H9 (cell line): ENCODE measurements at regions not wholly inside any gene's neighbourhood (a gene's known extent, or its start where the extent isn't known, plus 50 kb on each side); places are given as distances from the start of the nearest gene placed in this dataset.

Experiments
- DNase-seq: peaks from one replicate; pipeline ENCODE4 v3.0.0-alpha.2; 2017
- H2AFZ ChIP-seq: one replicate; pipeline ENCODE4 v1.6.1; 2013; ENCODE audit warnings: mild to moderate bottlenecking, low read length, control low read depth, moderate library complexity
- H2AK5ac ChIP-seq: 2 replicates; pipeline ENCODE4 v1.6.1; 2013; ENCODE audit warnings: low read length, control low read depth, mixed read lengths; ENCODE audit not compliant: insufficient read length
- H2BK120ac ChIP-seq: one replicate; pipeline ENCODE4 v1.6.1; 2013; ENCODE audit warnings: low read depth, mild to moderate bottlenecking, low read length, control low read depth, inconsistent platforms; ENCODE audit not compliant: poor library complexity, severe bottlenecking
- H2BK12ac ChIP-seq: 2 replicates; pipeline ENCODE4 v1.6.1; 2013; ENCODE audit warnings: low read length, control low read depth, mixed read lengths, low read depth; ENCODE audit not compliant: insufficient read length
- H2BK15ac ChIP-seq: 2 replicates; pipeline ENCODE4 v1.6.1; 2013; ENCODE audit warnings: low read depth, low read length, control low read depth
- H2BK20ac ChIP-seq: one replicate; pipeline ENCODE4 v1.6.1; 2013; ENCODE audit warnings: low read depth, mild to moderate bottlenecking, low read length, control low read depth, inconsistent platforms; ENCODE audit not compliant: poor library complexity, severe bottlenecking
- H2BK5ac ChIP-seq: 2 replicates; pipeline ENCODE4 v1.6.1; 2013; ENCODE audit warnings: low read length, control low read depth, mixed read lengths; ENCODE audit not compliant: insufficient read length
- H3K14ac ChIP-seq: 2 replicates; pipeline ENCODE4 v1.6.1; 2013; ENCODE audit warnings: low read length, control low read depth; ENCODE audit not compliant: insufficient read depth
- H3K18ac ChIP-seq: 2 replicates; pipeline ENCODE4 v1.6.1; 2013; ENCODE audit warnings: low read depth, mild to moderate bottlenecking, mixed read lengths, low read length, control low read depth; ENCODE audit not compliant: insufficient read length
- H3K23ac ChIP-seq: 2 replicates; pipeline ENCODE4 v1.6.1; 2013; ENCODE audit warnings: low read length, control low read depth, mixed read lengths, low read depth; ENCODE audit not compliant: insufficient read length
- H3K23me2 ChIP-seq: 2 replicates; pipeline ENCODE4 v1.6.1; 2013; ENCODE audit warnings: low read depth, mild to moderate bottlenecking, mixed read lengths, low read length, control low read depth; ENCODE audit not compliant: insufficient read length, poor library complexity, severe bottlenecking
- H3K27ac ChIP-seq: 2 replicates; pipeline ENCODE4 v1.5.1; 2013; ENCODE audit warnings: low read length, control low read depth, mixed read lengths, low read depth; ENCODE audit not compliant: insufficient read length
- H3K27me3 ChIP-seq: 2 replicates; pipeline ENCODE4 v1.6.1; 2013; ENCODE audit warnings: low read length, control low read depth, inconsistent platforms; ENCODE audit not compliant: insufficient read depth
- H3K4ac ChIP-seq: 2 replicates; pipeline ENCODE4 v1.6.1; 2013; ENCODE audit warnings: low read depth, mild to moderate bottlenecking, control low read depth, inconsistent platforms, low read length, moderate library complexity
- H3K4me1 ChIP-seq: 2 replicates; pipeline ENCODE4 v1.6.1; 2013; ENCODE audit warnings: low read length, control low read depth, inconsistent platforms; ENCODE audit not compliant: insufficient read depth
- H3K4me2 ChIP-seq: 2 replicates; pipeline ENCODE4 v1.6.1; 2013; ENCODE audit warnings: low read length, control low read depth, mixed read lengths; ENCODE audit not compliant: insufficient read length, insufficient read depth
- H3K56ac ChIP-seq: 2 replicates; pipeline ENCODE4 v1.6.1; 2013; ENCODE audit warnings: low read depth, mild to moderate bottlenecking, mixed read lengths, low read length, control low read depth; ENCODE audit not compliant: insufficient read length
- H3K79me1 ChIP-seq: 2 replicates; pipeline ENCODE4 v1.6.1; 2013; ENCODE audit warnings: low read depth, mild to moderate bottlenecking, moderate library complexity, low read length, control low read depth, inconsistent platforms; ENCODE audit not compliant: insufficient read depth, poor library complexity, severe bottlenecking
- H3K79me2 ChIP-seq: 2 replicates; pipeline ENCODE4 v1.6.1; 2013; ENCODE audit warnings: low read length, control low read depth, inconsistent platforms; ENCODE audit not compliant: insufficient read depth
- H3K9ac ChIP-seq: 2 replicates; pipeline ENCODE4 v1.6.1; 2013; ENCODE audit warnings: low read length, control low read depth, mixed read lengths; ENCODE audit not compliant: insufficient read length; ENCODE audit errors: extremely low read depth
- H3K9me3 ChIP-seq: one replicate; pipeline ENCODE4 v1.6.1; 2013; ENCODE audit warnings: low read depth, low read length, inconsistent platforms; ENCODE audit not compliant: control insufficient read depth
- H3T11ph ChIP-seq: one replicate; pipeline ENCODE4 v1.6.1; 2013; ENCODE audit warnings: mild to moderate bottlenecking, low read length, control low read depth, inconsistent platforms
- H4K20me1 ChIP-seq: one replicate; pipeline ENCODE4 v1.6.1; 2013; ENCODE audit not compliant: control insufficient read depth, insufficient read length, insufficient read depth
- H4K5ac ChIP-seq: 2 replicates; pipeline ENCODE4 v1.6.1; 2013; ENCODE audit warnings: low read depth, mild to moderate bottlenecking, mixed read lengths, low read length, control low read depth; ENCODE audit not compliant: insufficient read length
- H4K8ac ChIP-seq: replicated peaks from 2 replicates; pipeline ENCODE4 v1.6.1; 2013; ENCODE audit warnings: low read length, control low read depth, mixed read lengths, low read depth; ENCODE audit not compliant: insufficient read length
- H4K91ac ChIP-seq: 2 replicates; pipeline ENCODE4 v1.6.1; 2013; ENCODE audit warnings: low read depth, mild to moderate bottlenecking, moderate library complexity, mixed read lengths, low read length, control low read depth; ENCODE audit not compliant: insufficient read length
- H3K27ac Mint-ChIP-seq, 3 experiments: 2 replicates in 2 of 3; 3 replicates in 1 of 3; pipeline ENCODE4 v1.8.0; 2020 to 2021; ENCODE audit warnings: mixed read lengths in 3 of 3, mild to moderate bottlenecking in 1 of 3, moderate library complexity in 1 of 3
- H3K27me3 Mint-ChIP-seq: 2 replicates; pipeline ENCODE4 v1.8.0; 2021; ENCODE audit warnings: low read depth, mild to moderate bottlenecking, moderate library complexity, mixed read lengths
- H3K36me3 Mint-ChIP-seq, 3 experiments: 2 replicates in 2 of 3; 3 replicates in 1 of 3; pipeline ENCODE4 v1.8.0; 2020 to 2021; ENCODE audit warnings: low read depth in 3 of 3, mixed read lengths in 3 of 3; ENCODE audit not compliant: insufficient read depth in 1 of 3
- H3K4me1 Mint-ChIP-seq, 2 experiments: 2 replicates each; pipeline ENCODE4 v1.8.0; 2020; ENCODE audit warnings: mixed read lengths in 2 of 2
- H3K4me3 Mint-ChIP-seq, 2 experiments: 2 replicates in 1 of 2; 3 replicates in 1 of 2; pipeline ENCODE4 v1.8.0; 2020 to 2021; ENCODE audit warnings: mild to moderate bottlenecking in 2 of 2, mixed read lengths in 2 of 2, moderate library complexity in 1 of 2
- H3K9me3 Mint-ChIP-seq, 2 experiments: 2 replicates in 1 of 2; 3 replicates in 1 of 2; pipeline ENCODE4 v1.8.0; 2020; ENCODE audit warnings: mild to moderate bottlenecking in 2 of 2, mixed read lengths in 2 of 2, moderate library complexity in 1 of 2
- TF ChIP-seq, protein P1 (sequence below): fragments of 200-600 bp; sonication (generic); conservative IDR thresholded peaks from 3 replicates; pipeline ENCODE4 v1.8.0; 2021; ENCODE audit warnings: antibody characterized with exemption, mild to moderate bottlenecking

DNA sequence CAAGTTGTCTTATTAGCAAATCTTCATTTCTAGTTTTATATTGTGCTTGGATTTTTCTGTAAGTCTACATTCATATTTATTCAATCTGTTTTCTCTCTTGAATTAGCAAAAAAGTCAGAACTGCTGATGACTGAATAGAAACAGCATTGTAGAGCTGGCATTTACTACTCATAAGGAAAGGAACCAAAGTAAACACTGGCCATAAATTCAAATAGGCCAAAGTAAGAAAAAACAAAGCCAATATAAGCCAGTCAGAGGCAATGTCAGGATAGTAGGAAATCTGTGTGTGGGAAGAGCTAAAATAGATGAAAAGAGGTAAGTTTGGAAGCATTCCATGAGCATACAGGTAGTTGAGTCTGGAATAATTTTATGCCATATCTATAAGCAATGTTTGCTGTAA lies 307.2 kb upstream of the SLITRK3 start:
- Histone ChIP-seq H3K9me3 (no peaks in the 10 kb centered on the region), H2BK120ac (no peak overlapping the region), H3K23me2 (no peaks in the 10 kb centered on the region), H4K91ac (no peak overlapping the region), H2BK12ac (no peak overlapping the region), H3K14ac (no peak overlapping the region), H3K56ac (no peak overlapping the region), H3K9ac (no peak overlapping the region), H3K79me1 (no peaks in the 10 kb centered on the region), H3K27ac (no peak overlapping the region), H4K20me1 (no peaks in the 10 kb centered on the region), H4K8ac (no peak overlapping the region), H3T11ph (no peak overlapping the region), H4K5ac (no peak overlapping the region), H3K79me2 (no peaks in the 10 kb centered on the region), H2AK5ac (no peak overlapping the region), H3K23ac (no peak overlapping the region), H2BK20ac (no peak overlapping the region), H3K4me2 (no peak overlapping the region), H2BK5ac (no peak overlapping the region), H2AFZ (no peak overlapping the region), H3K27me3 (no peaks in the 10 kb centered on the region), H2BK15ac (no peak overlapping the region), H3K18ac (no peak overlapping the region), H3K4me1 (no peaks in the 10 kb centered on the region), H3K4ac (no peak overlapping the region)
- no peak overlapping the region for H3K27ac Mint-ChIP-seq
- no peaks in the 10 kb centered on the region for H3K27me3 Mint-ChIP-seq
- TF ChIP-seq, protein P1, sequence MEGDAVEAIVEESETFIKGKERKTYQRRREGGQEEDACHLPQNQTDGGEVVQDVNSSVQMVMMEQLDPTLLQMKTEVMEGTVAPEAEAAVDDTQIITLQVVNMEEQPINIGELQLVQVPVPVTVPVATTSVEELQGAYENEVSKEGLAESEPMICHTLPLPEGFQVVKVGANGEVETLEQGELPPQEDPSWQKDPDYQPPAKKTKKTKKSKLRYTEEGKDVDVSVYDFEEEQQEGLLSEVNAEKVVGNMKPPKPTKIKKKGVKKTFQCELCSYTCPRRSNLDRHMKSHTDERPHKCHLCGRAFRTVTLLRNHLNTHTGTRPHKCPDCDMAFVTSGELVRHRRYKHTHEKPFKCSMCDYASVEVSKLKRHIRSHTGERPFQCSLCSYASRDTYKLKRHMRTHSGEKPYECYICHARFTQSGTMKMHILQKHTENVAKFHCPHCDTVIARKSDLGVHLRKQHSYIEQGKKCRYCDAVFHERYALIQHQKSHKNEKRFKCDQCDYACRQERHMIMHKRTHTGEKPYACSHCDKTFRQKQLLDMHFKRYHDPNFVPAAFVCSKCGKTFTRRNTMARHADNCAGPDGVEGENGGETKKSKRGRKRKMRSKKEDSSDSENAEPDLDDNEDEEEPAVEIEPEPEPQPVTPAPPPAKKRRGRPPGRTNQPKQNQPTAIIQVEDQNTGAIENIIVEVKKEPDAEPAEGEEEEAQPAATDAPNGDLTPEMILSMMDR = no peak
- H3K4me1 Mint-ChIP-seq = no peaks in the 10 kb centered on the region; a peak in 1 of 4 replicates
- peaks cover 11 to 21% of the 10 kb centered on the region in 2 experiments for H3K9me3 Mint-ChIP-seq
- H3K36me3 Mint-ChIP-seq = peaks cover 8 to 9% (median 9%) of the 10 kb centered on the region in 3 experiments
- H3K4me3 Mint-ChIP-seq = no peak overlapping the region
- no peak for DNase-seq
